ENCODE measurements at regions not wholly inside any gene's neighbourhood (a gene's known extent, or its start where the extent isn't known, plus 50 kb on each side); places are given as distances from the start of the nearest gene placed in this dataset.

GRCh38 chrX:74085642-74086236 lies 218.2 kb upstream of the ZCCHC13 start (continued):
- TF ChIP-seq PITX1 (CRISPR knock-in tag; IDR thresholded peaks at IDR 0.05), result peak; percentile 28; the same call in 1 of the 2 replicates
- TF ChIP-seq PPARG (CRISPR knock-in tag; conservative IDR thresholded peaks at IDR 0.05), result no peak
- TF ChIP-seq ZSCAN29 (CRISPR knock-in tag; conservative IDR thresholded peaks at IDR 0.05), result no peak
- TF ChIP-seq KMT2A (CRISPR knock-in tag; IDR thresholded peaks at IDR 0.05), result no peak
- no peak for TF ChIP-seq MTA1 (CRISPR knock-in tag; IDR thresholded peaks at IDR 0.05; ENCODE audit: borderline replicate concordance)
- no peak for TF ChIP-seq ZFP36 (IDR thresholded peaks at IDR 0.05; ENCODE audit: borderline replicate concordance, low read depth, low read length, partially characterized antibody)
- TF ChIP-seq STAT5B (CRISPR knock-in tag; IDR thresholded peaks at IDR 0.05), result no peak
- TF ChIP-seq PRDM10 (CRISPR knock-in tag; IDR thresholded peaks at IDR 0.05; ENCODE audit: low read depth), result no peak
- no peak for TF ChIP-seq TCF7L2 (IDR thresholded peaks at IDR 0.05; ENCODE audit: low read depth, low read length)
- TF ChIP-seq, protein P1, sequence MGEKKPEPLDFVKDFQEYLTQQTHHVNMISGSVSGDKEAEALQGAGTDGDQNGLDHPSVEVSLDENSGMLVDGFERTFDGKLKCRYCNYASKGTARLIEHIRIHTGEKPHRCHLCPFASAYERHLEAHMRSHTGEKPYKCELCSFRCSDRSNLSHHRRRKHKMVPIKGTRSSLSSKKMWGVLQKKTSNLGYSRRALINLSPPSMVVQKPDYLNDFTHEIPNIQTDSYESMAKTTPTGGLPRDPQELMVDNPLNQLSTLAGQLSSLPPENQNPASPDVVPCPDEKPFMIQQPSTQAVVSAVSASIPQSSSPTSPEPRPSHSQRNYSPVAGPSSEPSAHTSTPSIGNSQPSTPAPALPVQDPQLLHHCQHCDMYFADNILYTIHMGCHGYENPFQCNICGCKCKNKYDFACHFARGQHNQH (CRISPR knock-in tag; IDR thresholded peaks at IDR 0.05), result no peak
- TF ChIP-seq RARA (CRISPR knock-in tag; IDR thresholded peaks at IDR 0.05), result no peak
- TF ChIP-seq HNRNPH1 (optimal IDR thresholded peaks at IDR 0.05; ENCODE audit: low read depth, low read length), result no peak
- no peak for TF ChIP-seq FOXM1 (CRISPR knock-in tag; IDR thresholded peaks at IDR 0.05)
- no peak for TF ChIP-seq ZBTB46 (CRISPR knock-in tag; IDR thresholded peaks at IDR 0.05; ENCODE audit: borderline replicate concordance)
- TF ChIP-seq ZNF44 (CRISPR knock-in tag; IDR thresholded peaks at IDR 0.05), result no peak
- TF ChIP-seq NR2C2 (CRISPR knock-in tag; IDR thresholded peaks at IDR 0.05; ENCODE audit: borderline replicate concordance), result no peak
- no peak for TF ChIP-seq PLRG1 (conservative IDR thresholded peaks at IDR 0.05)
- no peak for TF ChIP-seq GFI1 (CRISPR knock-in tag; IDR thresholded peaks at IDR 0.05; ENCODE audit: borderline replicate concordance)
- TF ChIP-seq ZNF841 (CRISPR knock-in tag; IDR thresholded peaks at IDR 0.05; ENCODE audit: borderline replicate concordance), result no peak
- no peak for TF ChIP-seq FOXP1 (IDR thresholded peaks at IDR 0.05)
- no peak for TF ChIP-seq FOXP1 (CRISPR knock-in tag; IDR thresholded peaks at IDR 0.05)
- TF ChIP-seq KDM4B (CRISPR knock-in tag; IDR thresholded peaks at IDR 0.05), result no peak
- TF ChIP-seq CREBL2 (CRISPR knock-in tag; IDR thresholded peaks at IDR 0.05; ENCODE audit: borderline replicate concordance), result no peak
- TF ChIP-seq IKZF1 (IDR thresholded peaks at IDR 0.05), result no peak
- TF ChIP-seq ZNF816 (CRISPR knock-in tag; IDR thresholded peaks at IDR 0.05; ENCODE audit: borderline replicate concordance), result no peak
- TF ChIP-seq SP4 (CRISPR knock-in tag; IDR thresholded peaks at IDR 0.05), result no peak
- TF ChIP-seq ZNF761 (CRISPR knock-in tag; conservative IDR thresholded peaks at IDR 0.05), result no peak
